Spleen (tissue), 11 donors: ENCODE measurements at regions not wholly inside any gene's neighbourhood (a gene's known extent, or its start where the extent isn't known, plus 50 kb on each side); places are given as distances from the start of the nearest gene placed in this dataset.

Source experiments
- DNase-seq: peaks from one replicate; pipeline ENCODE4 v3.0.0-alpha.2; 2020
- H3K27ac ChIP-seq, 8 donors: fragments of 200-600 bp; sonication (generic) in 7 of 8; 1 replicate in 4 of 8; 2 replicates in 4 of 8; pipeline versions ENCODE4 v1.5.0 to v1.8.0; 2016 to 2021; ENCODE audit warnings: inconsistent platforms in 4 of 8, mild to moderate bottlenecking in 4 of 8, moderate library complexity in 1 of 8
- H3K27me3 ChIP-seq, 7 donors: fragments of 200-600 bp; sonication (generic) in 6 of 7; replicated peaks in 1 of 7; 1 replicate in 4 of 7; 2 replicates in 3 of 7; pipeline versions ENCODE4 v1.5.0 to v1.8.0; 2016 to 2021; ENCODE audit warnings: inconsistent platforms in 3 of 7, mild to moderate bottlenecking in 1 of 7
- H3K36me3 ChIP-seq, 6 donors: fragments of 200-600 bp; sonication (generic) in 5 of 6; 1 replicate in 4 of 6; 2 replicates in 2 of 6; pipeline versions ENCODE4 v1.5.0 to v1.8.0; 2016 to 2021; ENCODE audit warnings: inconsistent platforms in 2 of 6
- H3K4me1 ChIP-seq, 6 donors: fragments of 200-600 bp; sonication (generic) in 5 of 6; 1 replicate in 3 of 6; 2 replicates in 3 of 6; pipeline versions ENCODE4 v1.5.0 to v1.8.0; 2016 to 2021; ENCODE audit warnings: inconsistent platforms in 3 of 6
- H3K4me3 ChIP-seq, 8 donors: fragments of 200-600 bp; sonication (generic) in 7 of 8; 1 replicate in 4 of 8; 2 replicates in 4 of 8; pipeline versions ENCODE4 v1.5.0 to v1.8.0; 2016 to 2021; ENCODE audit warnings: inconsistent platforms in 4 of 8, mild to moderate bottlenecking in 4 of 8, moderate library complexity in 2 of 8
- H3K9me3 ChIP-seq, 8 donors: fragments of 200-600 bp; sonication (generic) in 7 of 8; 1 replicate in 4 of 8; 2 replicates in 4 of 8; pipeline versions ENCODE4 v1.5.0 to v1.8.0; 2016 to 2021; ENCODE audit warnings: inconsistent platforms in 4 of 8
- CTCF ChIP-seq, 11 experiments: fragments of 200-600 bp in 7 of 11; fragments of 450-650 bp in 4 of 11; sonication (generic) in 4 of 11; IDR thresholded peaks in 8 of 11; conservative IDR thresholded peaks in 3 of 11; 1 replicate in 7 of 11; 2 replicates in 4 of 11; pipeline versions ENCODE4 v1.4.0 to v1.8.0; 2016 to 2021; ENCODE audit warnings: antibody characterized with exemption in 11 of 11, inconsistent platforms in 4 of 11, mild to moderate bottlenecking in 1 of 11
- POLR2A ChIP-seq, 3 donors: fragments of 450-650 bp; IDR thresholded peaks; one replicate each; pipeline ENCODE4 v1.5.1; 2017; ENCODE audit warnings: antibody characterized with exemption in 3 of 3, mild to moderate bottlenecking in 1 of 3
- POLR2AphosphoS5 ChIP-seq, 3 donors: sonication (generic); formaldehyde crosslinking; IDR thresholded peaks; one replicate each; pipeline ENCODE4 v1.5.1; 2017; ENCODE audit warnings: antibody characterized with exemption in 3 of 3
- WGBS, 5 donors: extraction: QIAGEN DNeasy Blood & Tissue Kit in 3 of 5; methylation state at CpG; one replicate each; pipeline versions ENCODE4 v1.1.5 to v1.1.7; 2013 to 2018; 5-methylcytosine and 5-hydroxymethylcytosine counted together
- intact Hi-C: fragments of 100-400 bp; cut with DNase I; formaldehyde crosslinking; loops from one replicate; pipeline ENCODE4 v1.15.0; 2023; ENCODE audit warnings: low total_unique reads
- donor health status: healthy with polysubstance abuse.
- donor health status: DM: no; HTN: no; CAD: no; lungs with moderate emphysema.
- donor health status: DM: no; HTN: no; CAD: no.
- donor health status: Bipolar disorder and iron deficiency.
- donor health status: healthy.
- donor health status: DM: no; HTN: no; CAD: no.
- donor health status: DM: yes; HTN: yes; CAD: no.

GRCh38 chr15:55108448-55108847 is 88.3 kb downstream of the RSL24D1 start:
- H3K9me3 ChIP-seq = no peaks in the 10 kb centered on the region
- no peaks in the 10 kb centered on the region for H3K36me3 ChIP-seq
- intact Hi-C loops = no loop called here
- 78 to 90% (median 82%) methylated on average over 5 of the region's 5 CpGs for WGBS, 5 donors
- no peaks in the 10 kb centered on the region for H3K4me1 ChIP-seq
- no peak overlapping the region for H3K4me3 ChIP-seq
- TF ChIP-seq CTCF (IDR thresholded peaks at IDR 0.05 in 8 of 11, conservative IDR thresholded peaks at IDR 0.05 in 3 of 11) = no peak
- no peak for TF ChIP-seq POLR2AphosphoS5 (IDR thresholded peaks at IDR 0.05)
- no peak for TF ChIP-seq POLR2A (IDR thresholded peaks at IDR 0.05)
- DNase-seq = no peak
- no peaks in the 10 kb centered on the region for H3K27me3 ChIP-seq
- no peak overlapping the region for H3K27ac ChIP-seq

- 72 to 92% (median 76%) methylated on average over 3 of the region's 3 CpGs for WGBS, 5 donors
- no peak for DNase-seq
Observed at GRCh38 chr15:55106155-55106554, 90.6 kb downstream of the RSL24D1 start.

DNA sequence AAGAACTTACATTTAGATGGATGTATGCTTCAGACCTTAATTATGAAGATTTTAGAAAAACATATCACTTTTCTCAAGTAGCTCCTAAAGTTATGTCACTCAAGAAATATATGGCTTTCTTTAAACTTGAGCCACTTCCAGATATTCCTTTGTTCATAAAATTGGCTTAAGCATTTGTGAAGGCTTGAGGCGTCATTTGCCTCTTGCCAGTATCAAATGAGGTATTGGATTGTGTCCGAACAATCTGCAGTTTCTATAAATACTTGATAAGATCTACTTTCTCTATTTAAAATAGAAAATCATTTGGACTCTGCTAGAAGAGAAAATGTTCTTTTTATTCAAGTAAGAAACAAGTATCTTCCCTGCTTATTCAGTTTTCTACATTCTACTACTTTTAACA is 102.6 kb downstream of the RSL24D1 start:
- Histone ChIP-seq H3K36me3 (no peaks in the 10 kb centered on the region), H3K4me3 (no peak overlapping the region), H3K27me3 (no peaks in the 10 kb centered on the region), H3K4me1 (no peaks in the 10 kb centered on the region), H3K9me3 (peaks cover 0 to 3% (median 0%) of the 10 kb centered on the region in 8 donors), H3K27ac (no peak overlapping the region)
- 65 to 87% (median 83%) methylated on average over 2 of the region's 2 CpGs for WGBS, 5 donors
- TF ChIP-seq POLR2AphosphoS5 (IDR thresholded peaks at IDR 0.05) (no peak), POLR2A (IDR thresholded peaks at IDR 0.05) (no peak), CTCF (IDR thresholded peaks at IDR 0.05 in 8 of 11, conservative IDR thresholded peaks at IDR 0.05 in 3 of 11) (no peak)
- DNase-seq = no peak
- intact Hi-C loops = no loop called here

More at GRCh38 chr15:55106155-55106554, 90.6 kb downstream of the RSL24D1 start:
- H3K27ac ChIP-seq = no peak overlapping the region
- H3K4me3 ChIP-seq = no peak overlapping the region
- no peaks in the 10 kb centered on the region for H3K4me1 ChIP-seq
- intact Hi-C loops = no loop called here
- no peaks in the 10 kb centered on the region for H3K9me3 ChIP-seq
- no peaks in the 10 kb centered on the region for H3K36me3 ChIP-seq
- no peaks in the 10 kb centered on the region for H3K27me3 ChIP-seq
- TF ChIP-seq CTCF (IDR thresholded peaks at IDR 0.05 in 8 of 11, conservative IDR thresholded peaks at IDR 0.05 in 3 of 11) (no peak), POLR2AphosphoS5 (IDR thresholded peaks at IDR 0.05) (no peak), POLR2A (IDR thresholded peaks at IDR 0.05) (no peak)

DNA sequence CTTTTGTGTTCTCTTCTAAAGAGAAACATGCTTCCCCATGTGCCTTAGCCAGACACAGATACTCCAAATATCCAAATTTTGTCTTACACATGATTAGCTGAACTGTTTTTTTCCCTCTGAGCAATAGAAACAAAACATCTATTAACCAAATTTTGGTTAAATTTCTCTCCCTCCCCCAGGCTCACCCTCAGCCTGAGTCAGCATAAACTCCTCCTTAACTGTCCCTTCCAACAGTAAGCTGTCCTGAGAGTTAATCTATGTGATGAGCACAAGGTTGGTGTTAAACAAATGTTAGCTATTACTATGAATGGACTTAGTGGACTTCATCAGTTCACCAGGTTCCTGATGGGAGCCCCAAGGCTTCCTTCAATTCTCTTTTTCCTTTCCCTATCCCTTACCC is 108.5 kb downstream of the RSL24D1 start:
- intact Hi-C loops = no loop called here
- TF ChIP-seq POLR2A (IDR thresholded peaks at IDR 0.05) = no peak
- no peak for TF ChIP-seq POLR2AphosphoS5 (IDR thresholded peaks at IDR 0.05)
- no peak for TF ChIP-seq CTCF (IDR thresholded peaks at IDR 0.05 in 8 of 11, conservative IDR thresholded peaks at IDR 0.05 in 3 of 11)
- no peaks in the 10 kb centered on the region for H3K4me1 ChIP-seq
- peaks cover 0 to 5% (median 0%) of the 10 kb centered on the region in 8 donors for H3K9me3 ChIP-seq
- H3K27ac ChIP-seq = no peak overlapping the region
- DNase-seq = no peak
- no peak overlapping the region for H3K4me3 ChIP-seq
- H3K27me3 ChIP-seq = peaks cover 0 to 6% (median 0%) of the 10 kb centered on the region in 7 donors
- no peaks in the 10 kb centered on the region for H3K36me3 ChIP-seq
